H1 (cell line): ENCODE measurements at regions not wholly inside any gene's neighbourhood (a gene's known extent, or its start where the extent isn't known, plus 50 kb on each side); places are given as distances from the start of the nearest gene placed in this dataset.

ENCODE experiments used
- CTCF ChIA-PET: fragments of 300-600 bp; sonication (Branson Sonifier 250); formaldehyde crosslinking; loops from one replicate; lab custom pipeline; 2021; ENCODE audit not compliant: partially characterized antibody; lab: Charles Lee
- POLR2A ChIA-PET: fragments of 300-600 bp; sonication (Branson Sonifier 250); formaldehyde crosslinking; loops from one replicate; lab custom pipeline; 2021; ENCODE audit warnings: inconsistent platforms; ENCODE audit not compliant: partially characterized antibody; lab: Charles Lee
- DNase-seq, 2 experiments: peaks; one replicate each; pipeline versions ENCODE4 v3.0.0 to v3.0.0-alpha.2; 2010 to 2022; ENCODE audit warnings: low spot score in 2 of 2, low read depth in 1 of 2, mixed read lengths in 1 of 2
- FAIRE-seq: peaks from 2 replicates; lab custom pipeline; 2011; peaks lifted over from hg19 to GRCh38; lab: Jason Lieb, UNC
- H2AFZ ChIP-seq: 2 replicates; pipeline ENCODE4 v1.8.1; 2012; ENCODE audit warnings: low read length, inconsistent platforms
- H2AK5ac ChIP-seq: 2 replicates; pipeline ENCODE4 v1.6.1; 2013; ENCODE audit warnings: low read depth, low read length
- H2BK120ac ChIP-seq: replicated peaks from 2 replicates; pipeline ENCODE3; 2013; ENCODE audit warnings: low read depth, low read length, inconsistent platforms
- H2BK12ac ChIP-seq: 2 replicates; pipeline ENCODE4 v1.6.1; 2013; ENCODE audit warnings: low read depth, low read length
- H2BK15ac ChIP-seq: 2 replicates; pipeline ENCODE4 v1.6.1; 2013; ENCODE audit warnings: low read length
- H2BK20ac ChIP-seq: 2 replicates; pipeline ENCODE4 v1.6.1; 2013; ENCODE audit warnings: low read length
- H2BK5ac ChIP-seq: 2 replicates; pipeline ENCODE4 v1.6.1; 2013; ENCODE audit warnings: low read depth, low read length
- H3K14ac ChIP-seq: 2 replicates; pipeline ENCODE4 v1.6.1; 2013; ENCODE audit warnings: inconsistent platforms; ENCODE audit not compliant: insufficient read length
- H3K18ac ChIP-seq: 2 replicates; pipeline ENCODE4 v1.6.1; 2013; ENCODE audit warnings: low read length; ENCODE audit errors: extremely low read depth
- H3K23ac ChIP-seq: 2 replicates; pipeline ENCODE4 v1.6.1; 2013; ENCODE audit warnings: inconsistent platforms; ENCODE audit not compliant: insufficient read length
- H3K23me2 ChIP-seq: 2 replicates; pipeline ENCODE4 v1.6.1; 2013; ENCODE audit warnings: low read depth, low read length
- H3K27ac ChIP-seq: 2 replicates; pipeline ENCODE4 v1.6.1; 2011; ENCODE audit warnings: low read depth, low read length, inconsistent platforms
- H3K27me3 ChIP-seq, 4 experiments: replicated peaks in 1 of 4; 1 replicate in 1 of 4; 2 replicates in 3 of 4; pipeline versions ENCODE4 v1.6.1 to v1.8.1; 2011 to 2013; ENCODE audit warnings: low read length in 3 of 4, mild to moderate bottlenecking in 3 of 4, inconsistent platforms in 2 of 4, mixed read lengths in 2 of 4, moderate library complexity in 1 of 4; ENCODE audit not compliant: control insufficient read depth in 3 of 4, insufficient read depth in 3 of 4; ENCODE audit errors: extremely low read depth in 1 of 4
- H3K36me3 ChIP-seq, 4 experiments: 2 replicates each; pipeline versions ENCODE4 v1.6.1 to v1.8.1; 2011 to 2013; ENCODE audit warnings: mild to moderate bottlenecking in 4 of 4, low read length in 3 of 4, moderate library complexity in 2 of 4, control low read depth in 1 of 4, inconsistent platforms in 1 of 4; ENCODE audit not compliant: insufficient read depth in 4 of 4, control insufficient read depth in 2 of 4
- H3K4ac ChIP-seq: replicated peaks from 2 replicates; pipeline ENCODE3; 2013; ENCODE audit warnings: low read length, low read depth, mixed read lengths, inconsistent platforms; ENCODE audit not compliant: insufficient read length
- H3K4me1 ChIP-seq, 4 experiments: replicated peaks in 1 of 4; 1 replicate in 1 of 4; 2 replicates in 3 of 4; pipeline versions ENCODE4 v1.6.1 to v1.8.1; 2011 to 2013; ENCODE audit warnings: low read length in 3 of 4, inconsistent platforms in 2 of 4, mixed read lengths in 1 of 4; ENCODE audit not compliant: insufficient read depth in 4 of 4, control insufficient read depth in 3 of 4
- H3K4me2 ChIP-seq, 2 experiments: 2 replicates each; pipeline versions ENCODE4 v1.6.1 to v1.8.1; 2011 to 2013; ENCODE audit warnings: low read depth in 2 of 2, low read length in 2 of 2, control low read depth in 1 of 2, inconsistent platforms in 1 of 2, mild to moderate bottlenecking in 1 of 2; ENCODE audit not compliant: insufficient read depth in 1 of 2
- H3K4me3 ChIP-seq, 4 experiments: fragments of 200-600, 300-600 bp in 1 of 4; sonication (generic), shearing (Covaris generic), sonication (Bioruptor Twin) in 1 of 4; 2 replicates each; pipeline versions ENCODE4 v1.5.1 to v1.8.1; 2011 to 2016; ENCODE audit warnings: low read length in 4 of 4, low read depth in 3 of 4, control low read depth in 2 of 4, inconsistent platforms in 2 of 4, mild to moderate bottlenecking in 2 of 4, mixed read lengths in 1 of 4, moderate library complexity in 1 of 4; ENCODE audit not compliant: insufficient read depth in 2 of 4; ENCODE audit errors: extremely low read depth in 1 of 4
- H3K56ac ChIP-seq: replicated peaks from 2 replicates; pipeline ENCODE3; 2013; ENCODE audit warnings: low read depth, mild to moderate bottlenecking, mixed read lengths, low read length, inconsistent platforms; ENCODE audit not compliant: insufficient read length
- H3K79me1 ChIP-seq: 2 replicates; pipeline ENCODE4 v1.6.1; 2013; ENCODE audit warnings: low read depth, low read length, control low read depth
- H3K79me2 ChIP-seq, 2 experiments: 2 replicates each; pipeline versions ENCODE4 v1.6.1 to v1.8.1; 2012 to 2013; ENCODE audit warnings: low read length in 2 of 2, mild to moderate bottlenecking in 2 of 2, inconsistent platforms in 1 of 2; ENCODE audit not compliant: insufficient read depth in 2 of 2, control insufficient read depth in 1 of 2
- H3K9ac ChIP-seq, 4 experiments: replicated peaks in 1 of 4; 1 replicate in 1 of 4; 2 replicates in 3 of 4; pipeline versions ENCODE4 v1.6.1 to v1.8.1; 2011 to 2013; ENCODE audit warnings: low read depth in 3 of 4, low read length in 3 of 4, control low read depth in 2 of 4, mild to moderate bottlenecking in 2 of 4, moderate library complexity in 2 of 4, inconsistent platforms in 1 of 4; ENCODE audit errors: extremely low read depth in 1 of 4
- H3K9me3 ChIP-seq, 2 experiments: 2 replicates each; pipeline versions ENCODE4 v1.6.1 to v1.8.1; 2012 to 2013; ENCODE audit warnings: mild to moderate bottlenecking in 2 of 2, moderate library complexity in 2 of 2, control low read depth in 1 of 2, inconsistent platforms in 1 of 2, low read depth in 1 of 2, low read length in 1 of 2, mixed read lengths in 1 of 2; ENCODE audit not compliant: insufficient read depth in 2 of 2
- H4K20me1 ChIP-seq, 2 experiments: replicated peaks in 1 of 2; 2 replicates each; pipeline versions ENCODE3 to v1.8.1; 2011 to 2013; ENCODE audit warnings: inconsistent platforms in 2 of 2, low read length in 2 of 2, mild to moderate bottlenecking in 1 of 2; ENCODE audit not compliant: insufficient read depth in 2 of 2, control insufficient read depth in 1 of 2
- H4K5ac ChIP-seq: 2 replicates; pipeline ENCODE4 v1.6.1; 2013; ENCODE audit warnings: low read length, low read depth, mixed read lengths, inconsistent platforms; ENCODE audit not compliant: insufficient read length
- H4K8ac ChIP-seq: 2 replicates; pipeline ENCODE4 v1.8.0; 2013; ENCODE audit warnings: mild to moderate bottlenecking, moderate library complexity, low read length, inconsistent platforms; ENCODE audit not compliant: insufficient read depth; ENCODE audit errors: extremely low read depth
- H4K91ac ChIP-seq: replicated peaks from 2 replicates; pipeline ENCODE3; 2013; ENCODE audit warnings: low read length, mixed read lengths, inconsistent platforms; ENCODE audit not compliant: insufficient read length
- BRCA1 ChIP-seq: IDR thresholded peaks from 2 replicates; pipeline ENCODE4 v1.6.1; 2012; ENCODE audit warnings: low read depth, low read length, improper control_type of control experiment
- KDM1A ChIP-seq: fragments of 200-600, 300-600 bp; sonication (generic); IDR thresholded peaks from 2 replicates; pipeline ENCODE4 v1.7.1; 2016; ENCODE audit warnings: mild to moderate bottlenecking, low read length, borderline replicate concordance
- WGBS, 2 experiments: shearing (Covaris generic) in 1 of 2; methylation state at CpG; one replicate each; pipeline versions ENCODE4 v1.1.6 to v1.1.7; 2013 to 2015; ENCODE audit warnings: low lambda C conversion rate in 2 of 2, mixed read lengths in 2 of 2, inconsistent platforms in 1 of 2, low coverage in 1 of 2, missing lambda C conversion rate in 1 of 2; ENCODE audit not compliant: insufficient replicate concordance in 2 of 2, insufficient coverage in 1 of 2, insufficient read length in 1 of 2; ENCODE audit errors: extremely low coverage in 1 of 2, missing lambda C conversion rate in 1 of 2; 5-methylcytosine and 5-hydroxymethylcytosine counted together

DNA sequence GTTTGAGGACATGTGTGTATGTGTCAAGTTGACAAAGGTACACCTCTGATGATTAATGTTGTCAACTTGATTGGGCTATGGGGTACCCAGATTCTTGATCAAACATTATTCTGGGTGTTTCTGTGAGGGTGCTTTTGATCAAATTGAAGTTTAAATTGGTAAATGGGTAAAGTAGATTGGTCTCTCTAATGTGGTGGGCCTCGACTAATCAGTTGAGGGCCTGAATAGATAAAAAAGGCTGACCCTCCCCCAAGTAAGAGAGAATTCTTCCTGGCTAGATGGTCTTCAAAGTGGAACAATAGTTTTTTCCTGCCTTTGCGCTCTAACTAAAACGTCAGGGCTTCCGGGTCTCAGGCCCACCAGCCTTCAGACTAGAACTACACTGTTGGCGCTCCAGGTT, 309.9 kb upstream of the MGMT start:
- POLR2A ChIA-PET, result no interaction called here
- TF ChIP-seq BRCA1 (no peak), KDM1A (0 out of 2 replicates have a peak, but pooled peaks have one; percentile 37)
- TF ChIP-seq, all 59 proteins: peak for 1
- Histone ChIP-seq H2AK5ac (no peak overlapping the region), H3K4ac (no peak overlapping the region), H3K23me2 (no peaks in the 10 kb centered on the region), H2BK20ac (no peak overlapping the region), H2BK12ac (no peak overlapping the region), H2BK15ac (no peak overlapping the region), H3K27ac (no peak overlapping the region), H3K79me1 (0 out of 2 replicates have a peak, but pooled peaks cover 2% of the 10 kb centered on the region), H3K9me3 (no peaks in the 10 kb centered on the region), H3K36me3 (no peaks in the 10 kb centered on the region), H3K56ac (no peak overlapping the region), H4K5ac (no peak overlapping the region), H3K4me1 (peaks cover 2 to 6% (median 5%) of the 10 kb centered on the region in 4 experiments), H3K18ac (no peak overlapping the region), H3K4me3 (no peak overlapping the region), H2AFZ (no peak overlapping the region), H4K20me1 (no peaks in the 10 kb centered on the region), H2BK120ac (no peak overlapping the region), H4K8ac (no peak overlapping the region), H3K27me3 (no peaks in the 10 kb centered on the region), H4K91ac (no peak overlapping the region), H3K23ac (no peak overlapping the region), H3K14ac (no peak overlapping the region), H3K9ac (no peak overlapping the region), H2BK5ac (no peak overlapping the region), H3K79me2 (no peaks in the 10 kb centered on the region), H3K4me2 (no peak overlapping the region)
- DNase-seq (no peak), FAIRE-seq (no peak)
- 99% methylated on average over 5 of the region's 5 CpGs; no CpG with 5 or more reads in 1 of the 2 experiments for WGBS, 2 experiments
- CTCF ChIA-PET, result interaction anchor here (0.9 kb wide), 1 partner anchor 118 kb away, joined by 3 read pairs; no protein-coding TSS in a partner anchor
